GM18868 (cell line): ENCODE measurements at regions not wholly inside any gene's neighbourhood (a gene's known extent, or its start where the extent isn't known, plus 50 kb on each side); places are given as distances from the start of the nearest gene placed in this dataset.

Source experiments
- ATAC-seq: cut with Tn5 transposase; IDR thresholded peaks from one replicate; pipeline ENCODE4 v1.9.1; 2021; ENCODE audit warnings: mild to moderate bottlenecking, moderate library complexity; ENCODE audit not compliant: unreplicated experiment

DNA sequence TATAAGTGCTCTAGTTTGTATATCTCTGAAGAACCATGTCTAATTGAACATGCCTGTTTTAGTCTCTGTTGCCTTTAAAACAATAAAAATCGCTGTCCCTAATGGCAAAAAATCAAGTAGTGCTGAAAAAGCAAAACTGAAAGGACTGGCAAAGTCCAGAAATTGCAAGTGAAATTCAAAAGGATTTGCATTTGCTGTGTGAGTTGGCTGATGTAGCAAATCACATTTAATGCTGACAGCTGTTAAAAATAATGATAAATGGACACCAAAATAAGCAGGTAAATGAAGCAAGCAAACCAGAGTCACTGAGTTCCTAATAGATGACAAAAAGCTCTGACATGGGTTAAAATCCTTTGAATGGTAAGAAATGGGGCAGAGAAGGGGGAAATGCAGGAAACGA lies 874.1 kb downstream of the GRM8 start:
- ATAC-seq, result peak; percentile 54

DNA sequence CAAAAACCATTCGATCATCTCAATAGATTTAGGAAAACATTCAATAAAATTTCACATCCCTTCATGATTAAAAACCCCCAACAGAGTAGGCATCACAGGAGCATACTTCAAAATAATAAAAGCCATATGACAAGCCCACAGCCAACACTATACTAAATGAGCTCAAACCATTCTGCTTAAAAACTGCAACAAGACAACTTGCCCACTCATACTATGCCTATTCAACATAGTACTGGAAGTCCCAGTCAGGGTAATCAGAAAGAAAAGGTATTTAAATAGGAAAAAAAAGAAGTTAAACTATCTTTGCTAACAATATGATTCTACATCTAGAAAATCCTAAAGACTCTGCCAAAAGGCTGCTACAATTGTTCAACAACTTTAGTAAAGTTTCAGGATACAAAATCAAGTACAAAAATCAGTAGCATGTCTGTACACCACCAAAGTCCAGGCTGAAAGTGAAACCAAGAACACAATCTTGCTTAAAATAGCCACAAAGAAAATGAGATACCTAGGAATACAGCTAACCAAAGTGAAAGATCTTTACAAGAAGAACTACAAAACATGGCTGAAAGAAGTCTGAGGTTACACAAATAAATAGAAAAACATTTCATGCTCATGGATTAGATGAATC lies 882.6 kb downstream of the GRM8 start:
- peak; percentile 73 for ATAC-seq

DNA sequence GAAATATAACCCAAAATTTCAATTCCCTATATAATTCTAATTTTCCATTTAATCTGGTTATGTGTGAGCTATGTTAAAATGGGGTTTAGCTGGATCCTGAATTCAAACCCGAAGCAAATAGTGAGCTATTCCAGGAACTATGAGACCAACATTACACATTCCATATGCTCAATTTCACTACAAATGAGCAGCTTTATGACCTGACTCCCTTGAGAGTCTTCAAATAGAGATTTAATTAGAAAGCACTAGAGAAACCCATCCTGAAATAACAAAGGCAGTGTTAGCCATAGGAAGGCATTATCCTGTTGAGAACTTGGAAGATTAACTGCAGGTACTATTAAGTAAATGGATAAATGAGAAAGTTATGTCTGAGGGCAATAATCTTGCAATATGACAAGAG lies 890.0 kb downstream of the GRM8 start:
- no peak for ATAC-seq

DNA sequence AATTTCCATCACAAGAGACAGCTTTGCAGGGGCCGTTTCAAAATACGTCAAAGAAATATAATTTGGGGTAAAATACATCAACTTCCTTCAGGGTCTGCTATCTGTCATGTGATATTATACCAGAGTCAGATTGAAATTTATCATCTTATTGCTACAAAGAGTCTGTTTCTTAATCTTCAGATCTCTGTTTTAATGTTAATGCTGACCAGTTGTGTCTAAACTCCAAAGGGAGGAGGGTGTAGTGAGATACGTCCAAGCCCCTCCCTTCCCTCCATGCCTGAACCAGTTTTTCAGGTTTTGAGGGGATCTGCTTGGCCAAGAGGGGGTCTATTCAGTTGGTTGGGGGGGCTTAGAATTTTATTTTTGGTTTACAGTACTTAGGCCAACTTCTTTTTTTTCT lies 891.6 kb downstream of the GRM8 start:
- no peak for ATAC-seq

DNA sequence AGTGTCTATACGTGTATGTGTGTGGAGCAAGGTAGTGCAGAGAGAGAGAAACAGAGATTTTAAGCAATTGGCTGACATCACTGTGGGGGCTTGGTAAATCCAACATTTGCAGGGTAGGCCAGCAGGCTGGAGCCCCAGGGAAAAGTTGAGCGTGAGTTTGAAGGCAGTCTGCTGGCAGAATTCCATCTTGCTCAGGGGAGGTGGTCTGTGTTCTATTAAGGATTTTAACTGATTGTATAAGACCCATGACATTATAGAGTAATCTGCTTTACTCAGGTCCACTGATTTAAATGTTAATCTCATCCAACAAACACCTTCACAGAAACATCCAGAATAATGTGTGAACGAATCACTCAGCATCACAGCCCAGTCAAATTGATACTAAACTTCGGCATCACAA lies 912.9 kb downstream of the GRM8 start:
- ATAC-seq, result no peak

DNA sequence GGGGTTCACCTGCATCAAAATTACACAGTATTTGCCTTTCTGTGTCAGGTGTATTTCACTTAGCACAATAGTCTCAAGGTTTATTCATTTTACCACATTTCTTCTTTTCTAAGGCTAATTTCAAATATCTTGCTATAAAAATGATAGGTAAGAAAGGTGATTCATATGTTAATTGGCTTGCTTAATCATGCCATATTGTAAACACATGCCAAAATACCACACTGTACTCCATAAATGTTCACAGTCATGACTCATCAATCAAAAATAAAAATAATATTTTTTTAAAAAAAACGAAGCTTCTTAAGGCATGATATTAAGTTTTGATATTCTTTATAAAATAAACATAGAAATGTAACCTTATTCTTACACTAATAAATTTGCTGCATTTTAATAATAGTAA lies 947.1 kb downstream of the GRM8 start:
- no peak for ATAC-seq

DNA sequence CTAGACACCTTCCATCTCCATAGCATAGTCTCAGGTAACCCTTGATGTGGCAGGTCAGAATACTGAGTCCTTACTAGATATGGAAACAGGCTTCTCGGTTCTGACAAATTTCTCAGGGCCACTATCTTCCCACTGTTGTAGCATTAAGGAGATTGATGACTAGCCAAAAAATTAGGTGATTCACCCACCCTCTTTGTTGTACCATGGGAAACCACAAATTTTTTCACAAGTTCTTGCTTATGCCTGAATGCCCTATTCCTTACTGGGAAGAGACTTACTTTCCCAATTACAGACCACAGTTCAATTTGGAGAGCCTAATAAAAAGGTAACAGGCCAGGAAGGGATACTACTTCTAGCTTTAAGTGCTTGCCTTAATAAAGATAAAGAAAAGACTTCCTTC lies 948.8 kb downstream of the GRM8 start:
- ATAC-seq, result no peak

DNA sequence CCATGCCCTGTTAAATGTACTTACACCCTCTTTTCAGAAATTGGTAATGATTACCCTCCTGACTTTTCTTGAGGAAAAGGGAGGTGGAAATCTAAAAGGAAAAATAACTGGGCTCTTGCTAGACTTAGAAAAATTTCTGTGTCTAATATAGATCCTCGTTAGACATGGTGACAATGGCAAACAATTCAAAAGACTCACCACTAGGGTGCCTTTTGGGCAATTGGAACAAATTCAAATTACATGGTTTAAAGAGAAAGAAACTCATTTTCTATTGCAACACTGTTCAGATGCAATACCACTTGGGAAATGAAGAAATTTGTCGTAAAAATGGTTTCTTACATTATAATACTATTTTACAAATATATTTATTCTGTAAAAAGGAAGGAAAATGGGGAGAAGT lies 950.1 kb downstream of the GRM8 start:
- no peak for ATAC-seq

DNA sequence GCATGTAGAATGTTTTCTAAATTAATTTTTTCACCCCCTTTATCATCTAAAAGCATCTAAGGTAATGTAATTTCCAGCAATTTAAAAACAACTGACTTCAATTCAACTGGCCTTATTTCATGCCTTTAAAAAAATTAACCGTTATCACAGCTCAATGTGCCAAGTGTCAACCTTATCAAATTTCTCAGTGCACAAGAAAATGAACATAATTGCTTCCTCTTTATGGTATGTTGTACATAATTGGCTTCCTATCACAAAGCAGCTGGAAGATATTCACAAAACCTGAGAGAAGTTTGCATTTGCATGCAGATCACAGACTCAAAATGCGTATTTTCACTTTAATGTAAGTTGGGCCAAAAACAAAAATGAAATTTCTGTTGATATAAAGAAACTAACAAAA lies 966.4 kb downstream of the GRM8 start:
- ATAC-seq, result no peak

DNA sequence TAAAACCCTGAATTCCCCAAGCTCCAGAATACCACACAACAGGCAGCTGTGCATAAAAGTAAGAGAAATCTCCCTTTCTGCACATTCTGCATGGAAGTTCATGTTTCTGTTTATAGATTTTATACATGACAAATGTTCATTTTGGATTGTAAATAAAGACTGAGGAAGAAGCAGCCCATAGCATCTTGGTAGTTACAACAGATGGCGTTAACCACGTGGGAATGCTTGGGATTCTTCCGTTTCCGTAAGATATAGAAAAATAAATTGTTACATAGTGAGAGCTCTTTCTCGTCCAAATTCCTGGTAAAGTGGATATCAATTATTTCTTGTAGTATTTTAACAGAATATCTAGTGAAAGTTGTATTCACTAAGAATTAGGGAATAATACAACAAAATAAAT lies 1016.5 kb downstream of the GRM8 start:
- ATAC-seq, result no peak

DNA sequence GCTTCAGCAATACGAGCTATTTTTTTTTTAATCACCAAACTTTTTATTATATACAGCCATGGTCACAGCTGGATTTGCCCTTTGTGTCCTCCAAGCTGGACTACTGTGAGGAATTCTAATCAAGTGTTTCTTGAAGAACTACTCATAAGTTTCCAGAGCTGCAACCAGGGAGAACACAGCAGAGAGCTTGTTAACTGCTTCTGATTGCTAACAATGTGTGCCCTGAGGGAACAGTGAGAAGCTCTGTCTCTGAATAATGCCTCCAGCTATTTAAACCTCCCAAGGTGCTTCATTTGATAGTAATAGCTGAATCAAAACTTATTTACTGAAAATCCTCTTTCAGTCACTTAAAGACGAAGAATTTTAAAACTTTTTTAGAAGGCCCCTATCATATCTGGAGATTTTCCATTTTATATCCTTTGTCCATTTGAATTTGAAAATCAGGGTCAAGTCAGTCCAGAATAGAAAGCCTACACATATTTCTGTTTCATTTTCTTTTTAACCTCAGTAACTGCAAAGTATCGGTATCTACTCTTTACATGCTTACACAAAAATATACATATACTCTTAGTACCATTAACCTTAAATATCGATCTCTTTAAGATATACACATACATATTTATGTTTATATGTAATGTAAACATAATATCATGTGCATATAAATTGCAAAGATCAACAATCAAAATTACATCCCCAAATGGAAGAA lies 1024.2 kb downstream of the GRM8 start:
- no peak for ATAC-seq

DNA sequence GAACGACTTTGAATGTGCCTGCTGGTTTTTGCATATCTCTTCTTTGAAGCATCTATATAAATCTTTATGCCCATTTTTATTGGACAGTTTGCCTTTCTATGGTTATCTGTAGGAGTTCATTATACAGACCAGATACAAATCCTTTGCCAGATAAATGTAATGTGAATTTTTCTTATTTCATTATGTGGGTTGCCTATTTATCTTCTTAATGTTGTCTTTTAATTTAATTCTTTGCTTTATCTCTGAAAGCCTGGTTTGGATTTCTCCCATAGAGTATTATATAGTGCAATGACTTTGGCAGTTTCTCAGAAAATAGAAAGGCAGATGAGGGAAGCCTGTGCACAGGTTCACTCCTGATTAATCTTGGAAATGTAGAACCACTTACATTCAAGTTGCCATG lies 1025.1 kb downstream of the GRM8 start:
- no peak for ATAC-seq

DNA sequence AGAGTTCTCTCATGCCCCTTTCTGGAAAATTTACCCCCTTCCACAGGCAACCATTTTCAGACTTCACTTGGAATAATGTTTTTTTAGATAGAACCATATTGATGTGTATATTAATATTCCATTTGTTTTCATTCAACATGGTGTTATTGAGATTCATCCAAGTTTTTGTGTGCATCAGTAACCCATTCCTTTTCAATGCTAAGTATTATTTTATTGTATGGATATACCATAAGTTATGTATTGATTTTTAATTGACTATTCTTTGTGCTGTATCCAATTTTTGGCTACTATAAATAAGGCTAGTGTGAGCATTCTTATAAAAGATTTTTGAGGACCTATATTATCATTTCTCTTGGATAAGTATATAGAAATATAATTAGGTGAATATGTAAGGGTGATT lies 1025.7 kb downstream of the GRM8 start:
- no peak for ATAC-seq

DNA sequence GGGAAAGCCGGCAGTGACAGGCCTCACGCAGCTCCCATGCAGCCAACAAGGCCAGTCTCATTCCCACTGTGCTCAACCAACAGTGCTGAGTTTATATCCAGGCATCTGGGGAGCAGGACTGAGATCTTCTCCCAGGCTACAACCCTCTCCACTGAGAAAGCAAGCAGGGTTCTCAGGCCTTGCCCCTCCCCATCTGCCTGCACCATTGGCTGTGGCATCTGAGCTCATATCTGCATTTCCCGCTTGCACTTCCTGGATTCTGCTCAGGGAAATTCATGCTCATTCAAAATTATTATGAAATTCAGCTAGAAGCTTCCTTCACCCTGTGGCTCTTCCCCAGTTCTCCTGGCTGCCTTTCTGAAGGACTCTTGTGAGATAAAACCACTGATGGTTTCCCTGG lies 1029.0 kb downstream of the GRM8 start:
- ATAC-seq, result peak; percentile 28

DNA sequence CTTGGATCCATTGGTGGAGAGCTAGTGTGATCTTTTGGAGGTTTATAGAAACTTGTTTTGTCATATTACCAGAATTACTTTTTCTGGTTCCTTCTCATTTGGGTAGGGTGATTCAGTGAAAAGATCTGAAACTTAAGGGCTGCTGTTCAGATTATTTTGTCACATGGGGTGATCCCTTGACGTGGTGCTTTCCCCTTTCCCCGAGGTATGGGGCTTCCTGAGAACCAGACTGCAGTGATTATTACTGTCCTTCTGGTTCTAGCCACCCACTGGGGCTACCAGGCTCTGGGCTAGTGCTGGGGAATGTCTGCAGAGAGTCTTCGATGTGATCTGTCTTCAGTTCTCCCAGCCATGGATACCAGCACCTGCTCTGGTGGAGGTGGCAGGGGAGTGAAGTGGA lies 1030.0 kb downstream of the GRM8 start:
- peak; percentile 57 for ATAC-seq

DNA sequence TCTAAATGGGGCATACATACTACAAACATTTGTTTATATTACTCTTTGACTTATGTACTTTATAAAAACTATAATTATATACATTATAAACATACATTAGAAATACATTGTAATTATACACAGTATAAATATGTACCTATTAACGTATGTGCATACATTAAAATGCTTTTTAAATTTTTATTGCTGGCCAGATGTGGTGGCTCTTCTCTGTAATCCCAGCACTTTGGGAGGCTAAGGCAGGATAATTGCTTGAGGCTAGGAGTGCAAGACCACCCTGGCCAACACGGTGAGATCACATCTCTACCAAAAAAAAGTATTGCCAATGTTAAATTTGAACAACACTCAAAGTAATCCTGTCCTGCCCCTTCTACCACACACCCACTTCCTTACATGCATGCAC lies 1037.0 kb downstream of the GRM8 start:
- ATAC-seq, result no peak

DNA sequence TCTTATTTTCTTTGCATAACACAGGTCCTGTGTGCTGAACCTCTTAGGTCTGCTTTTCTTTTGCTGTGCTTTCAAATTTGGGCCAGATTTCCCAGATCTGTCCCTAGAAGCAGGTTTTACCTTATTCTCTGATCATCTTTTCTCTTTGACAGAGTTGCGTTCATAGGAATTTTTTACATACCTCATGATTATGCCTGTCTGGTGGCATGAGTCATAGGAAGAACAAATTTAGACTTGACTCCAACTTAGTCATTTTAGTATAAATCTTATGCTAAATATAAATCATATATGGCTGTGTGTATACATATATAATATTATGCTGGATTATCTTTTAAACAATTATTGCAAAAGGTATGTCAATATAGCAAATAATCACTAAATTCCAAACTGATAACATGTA lies 1038.9 kb downstream of the GRM8 start:
- no peak for ATAC-seq

DNA sequence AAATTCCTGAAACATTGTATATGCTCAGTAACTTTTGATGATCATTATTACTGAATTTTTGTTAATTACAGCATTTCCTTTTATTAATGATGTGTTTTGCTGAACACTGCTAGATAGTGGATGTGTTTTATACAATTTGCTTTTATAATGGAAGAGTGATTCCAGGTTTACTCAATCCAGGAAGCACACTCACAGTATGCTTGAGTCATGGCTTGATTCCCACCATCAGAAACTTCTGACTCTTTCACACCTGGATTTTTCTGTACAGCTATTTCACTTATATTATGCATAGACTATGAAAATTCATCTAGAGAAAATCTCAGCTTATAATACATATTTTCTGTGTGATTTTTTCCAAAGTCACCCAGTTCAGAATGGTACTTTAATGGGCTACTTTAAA lies 1040.9 kb downstream of the GRM8 start:
- ATAC-seq, result no peak

DNA sequence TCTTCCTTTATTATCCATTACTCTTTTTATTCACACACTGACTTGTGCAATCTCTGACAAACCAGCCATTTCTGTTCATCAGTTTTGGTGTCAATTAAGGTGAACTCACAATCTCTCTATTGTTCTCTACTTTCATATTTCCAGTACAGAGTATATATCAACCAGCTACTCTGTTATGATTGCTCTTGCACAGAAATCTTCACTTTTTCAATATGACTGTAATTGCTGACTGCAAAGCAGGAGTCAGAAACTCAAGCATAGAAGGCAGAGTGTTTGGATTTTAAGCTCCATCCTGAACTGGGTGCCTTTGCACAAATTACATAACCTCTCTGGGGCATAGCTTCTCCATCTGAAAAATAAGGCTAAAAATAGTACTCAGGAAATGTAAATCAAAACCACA lies 1042.0 kb downstream of the GRM8 start:
- ATAC-seq, result peak; percentile 77

DNA sequence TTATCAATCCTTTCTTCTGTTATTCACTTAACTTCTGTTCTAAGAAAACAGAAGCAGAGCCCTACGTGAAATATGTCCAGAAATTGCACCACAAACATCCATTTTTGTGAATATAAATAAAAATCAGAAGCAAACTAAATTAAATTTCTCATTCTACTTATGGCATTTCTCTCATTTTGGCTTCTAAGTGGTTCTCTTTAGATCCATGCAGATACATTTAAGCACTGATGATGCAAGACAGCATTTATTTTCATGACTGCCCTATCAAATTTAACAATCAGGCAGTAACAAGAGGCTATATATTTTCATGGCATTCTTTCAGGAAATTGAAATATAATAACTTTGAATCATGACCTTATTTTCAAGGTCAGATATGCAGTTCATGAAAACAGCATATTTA lies 1049.6 kb downstream of the GRM8 start:
- ATAC-seq, result no peak

DNA sequence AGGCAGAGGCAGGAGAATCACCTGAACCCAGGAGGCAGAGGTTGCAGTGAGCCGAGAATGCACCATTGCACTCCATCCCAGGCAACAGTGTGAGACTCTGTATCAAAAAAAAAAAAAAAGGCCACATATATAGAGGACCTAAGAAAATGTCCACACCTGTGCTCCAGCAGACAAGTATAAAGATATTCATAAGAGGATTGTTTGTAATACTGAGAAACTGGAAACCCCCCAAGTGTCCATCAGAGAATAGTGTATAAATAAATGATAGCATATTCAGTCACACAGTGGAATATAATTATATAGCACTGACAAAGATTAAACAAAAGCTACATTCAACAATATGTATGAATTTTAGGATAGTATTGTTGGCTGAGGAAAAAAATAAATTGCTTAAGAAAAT lies 1050.6 kb downstream of the GRM8 start:
- ATAC-seq, result peak; percentile 73

DNA sequence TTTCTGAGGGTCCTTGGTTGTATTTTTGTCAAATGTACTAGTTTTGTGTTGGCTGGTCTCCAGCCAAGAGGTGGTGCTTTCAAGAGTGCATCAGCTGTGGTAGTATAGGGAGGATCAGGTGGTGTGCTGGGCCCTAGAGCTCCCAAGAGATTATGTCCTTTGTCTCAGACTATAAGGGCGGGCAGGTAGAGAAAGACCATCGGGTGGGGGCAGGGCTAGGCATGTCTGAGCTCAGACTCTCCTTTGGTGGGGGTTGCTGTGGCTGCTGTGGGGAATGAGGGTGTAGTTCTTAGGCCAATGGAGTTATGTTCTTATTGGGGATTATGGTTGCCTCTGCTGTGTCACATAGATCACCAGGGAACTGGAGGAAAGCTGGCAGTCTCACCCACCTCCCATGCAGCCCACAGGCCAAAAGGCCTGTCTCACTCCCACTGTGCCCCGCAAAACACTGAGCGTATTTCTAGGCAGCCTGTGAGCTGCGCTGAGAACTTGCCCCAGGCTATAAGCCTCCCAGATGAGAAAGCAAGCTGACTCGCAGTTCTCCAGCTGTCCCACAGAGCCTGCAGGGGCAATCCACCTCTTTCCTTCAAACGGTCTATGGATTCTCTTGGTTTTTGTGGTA lies 1066.7 kb downstream of the GRM8 start:
- ATAC-seq, result no peak

DNA sequence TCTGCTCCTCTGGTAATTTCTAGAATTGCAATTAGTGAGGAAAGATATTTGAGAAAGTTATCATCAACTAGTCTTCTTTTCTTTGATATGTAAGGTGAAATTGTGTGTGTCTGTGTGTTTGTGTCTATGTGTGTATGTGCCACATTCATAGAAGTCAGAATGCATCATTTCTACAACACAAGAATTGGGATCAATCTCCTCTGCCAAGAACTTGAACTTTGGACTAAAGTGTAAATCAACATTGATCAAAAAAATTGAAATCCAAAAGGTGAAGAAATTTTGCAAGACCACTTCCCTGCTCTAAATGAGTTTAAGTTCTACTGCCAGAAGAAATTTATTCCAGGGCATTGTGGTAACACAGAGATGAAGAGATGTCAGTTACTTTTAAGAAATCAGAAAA lies 1072.8 kb downstream of the GRM8 start:
- ATAC-seq, result no peak
